Spleen (tissue), 11 donors: ENCODE measurements at regions not wholly inside any gene's neighbourhood (a gene's known extent, or its start where the extent isn't known, plus 50 kb on each side); places are given as distances from the start of the nearest gene placed in this dataset.

ENCODE experiments used
- DNase-seq: peaks from one replicate; pipeline ENCODE4 v3.0.0-alpha.2; 2020
- H3K27ac ChIP-seq, 8 donors: fragments of 200-600 bp; sonication (generic) in 7 of 8; 1 replicate in 4 of 8; 2 replicates in 4 of 8; pipeline versions ENCODE4 v1.5.0 to v1.8.0; 2016 to 2021; ENCODE audit warnings: inconsistent platforms in 4 of 8, mild to moderate bottlenecking in 4 of 8, moderate library complexity in 1 of 8
- H3K27me3 ChIP-seq, 7 donors: fragments of 200-600 bp; sonication (generic) in 6 of 7; replicated peaks in 1 of 7; 1 replicate in 4 of 7; 2 replicates in 3 of 7; pipeline versions ENCODE4 v1.5.0 to v1.8.0; 2016 to 2021; ENCODE audit warnings: inconsistent platforms in 3 of 7, mild to moderate bottlenecking in 1 of 7
- H3K36me3 ChIP-seq, 6 donors: fragments of 200-600 bp; sonication (generic) in 5 of 6; 1 replicate in 4 of 6; 2 replicates in 2 of 6; pipeline versions ENCODE4 v1.5.0 to v1.8.0; 2016 to 2021; ENCODE audit warnings: inconsistent platforms in 2 of 6
- H3K4me1 ChIP-seq, 6 donors: fragments of 200-600 bp; sonication (generic) in 5 of 6; 1 replicate in 3 of 6; 2 replicates in 3 of 6; pipeline versions ENCODE4 v1.5.0 to v1.8.0; 2016 to 2021; ENCODE audit warnings: inconsistent platforms in 3 of 6
- H3K4me3 ChIP-seq, 8 donors: fragments of 200-600 bp; sonication (generic) in 7 of 8; 1 replicate in 4 of 8; 2 replicates in 4 of 8; pipeline versions ENCODE4 v1.5.0 to v1.8.0; 2016 to 2021; ENCODE audit warnings: inconsistent platforms in 4 of 8, mild to moderate bottlenecking in 4 of 8, moderate library complexity in 2 of 8
- H3K9me3 ChIP-seq, 8 donors: fragments of 200-600 bp; sonication (generic) in 7 of 8; 1 replicate in 4 of 8; 2 replicates in 4 of 8; pipeline versions ENCODE4 v1.5.0 to v1.8.0; 2016 to 2021; ENCODE audit warnings: inconsistent platforms in 4 of 8
- CTCF ChIP-seq, 11 experiments: fragments of 200-600 bp in 7 of 11; fragments of 450-650 bp in 4 of 11; sonication (generic) in 4 of 11; IDR thresholded peaks in 8 of 11; conservative IDR thresholded peaks in 3 of 11; 1 replicate in 7 of 11; 2 replicates in 4 of 11; pipeline versions ENCODE4 v1.4.0 to v1.8.0; 2016 to 2021; ENCODE audit warnings: antibody characterized with exemption in 11 of 11, inconsistent platforms in 4 of 11, mild to moderate bottlenecking in 1 of 11
- POLR2A ChIP-seq, 3 donors: fragments of 450-650 bp; IDR thresholded peaks; one replicate each; pipeline ENCODE4 v1.5.1; 2017; ENCODE audit warnings: antibody characterized with exemption in 3 of 3, mild to moderate bottlenecking in 1 of 3
- POLR2AphosphoS5 ChIP-seq, 3 donors: sonication (generic); formaldehyde crosslinking; IDR thresholded peaks; one replicate each; pipeline ENCODE4 v1.5.1; 2017; ENCODE audit warnings: antibody characterized with exemption in 3 of 3
- WGBS, 5 donors: extraction: QIAGEN DNeasy Blood & Tissue Kit in 3 of 5; methylation state at CpG; one replicate each; pipeline versions ENCODE4 v1.1.5 to v1.1.7; 2013 to 2018; 5-methylcytosine and 5-hydroxymethylcytosine counted together
- intact Hi-C: fragments of 100-400 bp; cut with DNase I; formaldehyde crosslinking; loops from one replicate; pipeline ENCODE4 v1.15.0; 2023; ENCODE audit warnings: low total_unique reads
- donor health status: healthy with polysubstance abuse.
- donor health status: DM: no; HTN: no; CAD: no; lungs with moderate emphysema.
- donor health status: DM: no; HTN: no; CAD: no.
- donor health status: Bipolar disorder and iron deficiency.
- donor health status: healthy.
- donor health status: DM: no; HTN: no; CAD: no.
- donor health status: DM: yes; HTN: yes; CAD: no.

DNA sequence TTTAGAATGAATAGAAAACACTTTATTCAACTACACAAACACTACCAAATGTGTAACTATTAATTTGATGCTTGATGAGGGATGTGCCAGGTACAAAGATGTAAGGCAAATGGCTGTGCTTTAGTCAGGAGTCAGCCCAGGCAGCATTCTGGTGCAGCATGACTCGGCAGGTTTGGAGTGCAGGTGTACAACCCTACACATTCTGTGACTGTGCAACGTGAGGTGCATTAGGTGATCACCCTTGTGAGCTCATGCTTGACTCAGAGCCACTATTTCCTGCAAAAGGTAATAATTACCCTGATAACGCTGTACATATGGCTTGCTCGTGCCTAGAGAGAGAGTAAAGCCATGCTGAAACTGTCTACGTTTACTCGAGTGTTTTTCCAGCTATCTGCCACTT, 288.7 kb upstream of the DSEL start:
- peaks cover 0 to 16% (median 0%) of the 10 kb centered on the region in 8 donors for H3K9me3 ChIP-seq
- H3K4me1 ChIP-seq = no peaks in the 10 kb centered on the region
- intact Hi-C loops = no loop called here
- 81 to 87% (median 84%) methylated on average over 6 of the region's 6 CpGs for WGBS, 5 donors
- no peak overlapping the region for H3K4me3 ChIP-seq
- DNase-seq = no peak
- no peaks in the 10 kb centered on the region for H3K27me3 ChIP-seq
- TF ChIP-seq CTCF (IDR thresholded peaks at IDR 0.05 in 8 of 11, conservative IDR thresholded peaks at IDR 0.05 in 3 of 11) = no peak
- TF ChIP-seq POLR2AphosphoS5 (IDR thresholded peaks at IDR 0.05) = no peak
- no peak for TF ChIP-seq POLR2A (IDR thresholded peaks at IDR 0.05)
- H3K36me3 ChIP-seq = no peaks in the 10 kb centered on the region
- H3K27ac ChIP-seq = no peak overlapping the region

DNA sequence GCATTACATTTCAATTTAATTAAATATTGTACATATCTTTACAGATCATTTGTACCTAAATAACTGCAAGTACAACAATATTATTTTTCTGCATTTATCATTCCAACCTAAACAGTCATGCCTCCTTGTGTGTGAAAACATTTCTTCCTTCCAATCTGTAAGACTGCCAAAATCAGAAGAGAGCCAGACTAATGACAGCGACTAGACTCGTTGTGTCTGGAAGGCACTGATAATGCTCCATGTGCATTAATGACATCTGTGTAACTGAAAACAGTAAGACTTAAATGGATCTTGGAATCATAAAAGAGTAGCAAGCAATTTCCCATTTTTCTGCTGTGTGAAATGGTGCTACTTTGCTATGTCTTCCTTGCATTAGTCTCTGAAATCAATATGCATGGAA, 278.0 kb upstream of the DSEL start:
- H3K36me3 ChIP-seq = no peaks in the 10 kb centered on the region
- no peaks in the 10 kb centered on the region for H3K4me1 ChIP-seq
- TF ChIP-seq POLR2A (IDR thresholded peaks at IDR 0.05) (no peak), POLR2AphosphoS5 (IDR thresholded peaks at IDR 0.05) (no peak), CTCF (IDR thresholded peaks at IDR 0.05 in 8 of 11, conservative IDR thresholded peaks at IDR 0.05 in 3 of 11) (no peak)
- H3K4me3 ChIP-seq = no peak overlapping the region
- no peaks in the 10 kb centered on the region for H3K9me3 ChIP-seq
- no peak overlapping the region for H3K27ac ChIP-seq
- WGBS, 5 donors = 58 to 85% (median 75%) methylated on average over 2 of the region's 2 CpGs
- no peak for DNase-seq
- intact Hi-C loops = no loop called here
- no peaks in the 10 kb centered on the region for H3K27me3 ChIP-seq

- no peaks in the 10 kb centered on the region for H3K4me1 ChIP-seq
- DNase-seq = no peak
- H3K27me3 ChIP-seq = no peaks in the 10 kb centered on the region
- peaks cover 0 to 10% (median 0%) of the 10 kb centered on the region in 8 donors for H3K9me3 ChIP-seq
- intact Hi-C loops = no loop called here
- H3K27ac ChIP-seq = no peak overlapping the region
- 71 to 85% (median 82%) methylated on average over 3 of the region's 3 CpGs for WGBS, 5 donors
- no peak for TF ChIP-seq POLR2A (IDR thresholded peaks at IDR 0.05)
- TF ChIP-seq POLR2AphosphoS5 (IDR thresholded peaks at IDR 0.05) = no peak
- no peak for TF ChIP-seq CTCF (IDR thresholded peaks at IDR 0.05 in 8 of 11, conservative IDR thresholded peaks at IDR 0.05 in 3 of 11)
- H3K4me3 ChIP-seq = no peak overlapping the region
- no peaks in the 10 kb centered on the region for H3K36me3 ChIP-seq
Observed at GRCh38 chr18:67790527-67790926, 274.0 kb upstream of the DSEL start.

- Histone ChIP-seq H3K9me3 (peaks cover 0 to 10% (median 0%) of the 10 kb centered on the region in 8 donors), H3K4me1 (no peaks in the 10 kb centered on the region), H3K36me3 (no peaks in the 10 kb centered on the region), H3K4me3 (no peak overlapping the region), H3K27me3 (no peaks in the 10 kb centered on the region), H3K27ac (no peak overlapping the region)
- intact Hi-C loops = no loop called here
- DNase-seq = no peak
- WGBS, 5 donors = 81 to 93% (median 83%) methylated on average over 9 of the region's 9 CpGs
- TF ChIP-seq POLR2AphosphoS5 (IDR thresholded peaks at IDR 0.05) (no peak), POLR2A (IDR thresholded peaks at IDR 0.05) (no peak), CTCF (IDR thresholded peaks at IDR 0.05 in 8 of 11, conservative IDR thresholded peaks at IDR 0.05 in 3 of 11) (no peak)
Observed at GRCh38 chr18:67789165-67789545, 272.6 kb upstream of the DSEL start.
